Ascending aorta (tissue), 2 donors: ENCODE measurements at regions not wholly inside any gene's neighbourhood (a gene's known extent, or its start where the extent isn't known, plus 50 kb on each side); places are given as distances from the start of the nearest gene placed in this dataset.

Experiments used
- DNase-seq, 2 donors: peaks; one replicate each; pipeline ENCODE4 v3.0.0-alpha.2; 2019; ENCODE audit warnings: low spot score in 2 of 2
- H3K27ac ChIP-seq, 2 donors: fragments of 200-600 bp; sonication (generic); one replicate each; pipeline ENCODE4 v1.5.1; 2016 to 2017; ENCODE audit warnings: mild to moderate bottlenecking in 1 of 2
- H3K27me3 ChIP-seq: fragments of 200-600 bp; sonication (generic); one replicate; pipeline ENCODE4 v1.5.1; 2017
- H3K36me3 ChIP-seq, 2 donors: fragments of 200-600 bp; sonication (generic); one replicate each; pipeline ENCODE4 v1.5.1; 2016
- H3K4me1 ChIP-seq, 2 donors: fragments of 200-600 bp; sonication (generic); one replicate each; pipeline ENCODE4 v1.5.1; 2016 to 2017; ENCODE audit warnings: mild to moderate bottlenecking in 1 of 2
- H3K4me3 ChIP-seq, 2 donors: fragments of 200-600 bp; sonication (generic); one replicate each; pipeline ENCODE4 v1.5.1; 2016 to 2017; ENCODE audit warnings: mild to moderate bottlenecking in 1 of 2
- H3K9me3 ChIP-seq, 2 donors: fragments of 200-600 bp; sonication (generic); one replicate each; pipeline ENCODE4 v1.5.1; 2016
- intact Hi-C: fragments of 100-400 bp; cut with DNase I; formaldehyde crosslinking; loops from one replicate; pipeline ENCODE4 v1.15.1; 2023
- TF ChIP-seq, protein P1 (sequence below), 3 experiments: fragments of 200-600 bp in 2 of 3; fragments of 450-650 bp in 1 of 3; sonication (generic) in 2 of 3; IDR thresholded peaks; one replicate each; pipeline ENCODE4 v1.5.1; 2016 to 2019; ENCODE audit warnings: antibody characterized with exemption in 3 of 3, mild to moderate bottlenecking in 1 of 3, moderate library complexity in 1 of 3

DNA sequence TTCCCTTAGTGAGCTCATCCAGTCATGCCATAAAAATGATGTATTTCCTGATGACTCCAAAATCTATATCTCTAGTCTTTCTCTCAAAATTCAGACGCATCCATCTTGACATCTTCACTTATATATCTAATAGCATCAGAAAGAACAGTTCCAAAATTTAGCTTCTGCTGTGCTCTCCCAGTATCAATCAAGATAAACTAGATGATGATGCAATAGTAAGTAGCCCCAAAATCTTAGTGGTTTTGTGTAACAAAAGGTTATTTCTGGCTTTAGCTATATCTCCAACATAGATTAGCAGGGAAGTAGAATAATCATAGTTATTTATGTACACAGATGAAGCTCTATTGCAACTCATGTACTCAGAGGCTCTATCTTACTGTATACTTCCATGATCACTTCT is 382.5 kb upstream of the ADGRL3 start:
- Histone ChIP-seq H3K4me1 (no peaks in the 10 kb centered on the region), H3K4me3 (no peak overlapping the region), H3K27me3 (no peaks in the 10 kb centered on the region), H3K27ac (no peak overlapping the region), H3K36me3 (no peaks in the 10 kb centered on the region), H3K9me3 (no peaks in the 10 kb centered on the region)
- TF ChIP-seq, protein P1, sequence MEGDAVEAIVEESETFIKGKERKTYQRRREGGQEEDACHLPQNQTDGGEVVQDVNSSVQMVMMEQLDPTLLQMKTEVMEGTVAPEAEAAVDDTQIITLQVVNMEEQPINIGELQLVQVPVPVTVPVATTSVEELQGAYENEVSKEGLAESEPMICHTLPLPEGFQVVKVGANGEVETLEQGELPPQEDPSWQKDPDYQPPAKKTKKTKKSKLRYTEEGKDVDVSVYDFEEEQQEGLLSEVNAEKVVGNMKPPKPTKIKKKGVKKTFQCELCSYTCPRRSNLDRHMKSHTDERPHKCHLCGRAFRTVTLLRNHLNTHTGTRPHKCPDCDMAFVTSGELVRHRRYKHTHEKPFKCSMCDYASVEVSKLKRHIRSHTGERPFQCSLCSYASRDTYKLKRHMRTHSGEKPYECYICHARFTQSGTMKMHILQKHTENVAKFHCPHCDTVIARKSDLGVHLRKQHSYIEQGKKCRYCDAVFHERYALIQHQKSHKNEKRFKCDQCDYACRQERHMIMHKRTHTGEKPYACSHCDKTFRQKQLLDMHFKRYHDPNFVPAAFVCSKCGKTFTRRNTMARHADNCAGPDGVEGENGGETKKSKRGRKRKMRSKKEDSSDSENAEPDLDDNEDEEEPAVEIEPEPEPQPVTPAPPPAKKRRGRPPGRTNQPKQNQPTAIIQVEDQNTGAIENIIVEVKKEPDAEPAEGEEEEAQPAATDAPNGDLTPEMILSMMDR (IDR thresholded peaks at IDR 0.05) = no peak
- intact Hi-C loops = no loop called here
- no peak for DNase-seq

DNA sequence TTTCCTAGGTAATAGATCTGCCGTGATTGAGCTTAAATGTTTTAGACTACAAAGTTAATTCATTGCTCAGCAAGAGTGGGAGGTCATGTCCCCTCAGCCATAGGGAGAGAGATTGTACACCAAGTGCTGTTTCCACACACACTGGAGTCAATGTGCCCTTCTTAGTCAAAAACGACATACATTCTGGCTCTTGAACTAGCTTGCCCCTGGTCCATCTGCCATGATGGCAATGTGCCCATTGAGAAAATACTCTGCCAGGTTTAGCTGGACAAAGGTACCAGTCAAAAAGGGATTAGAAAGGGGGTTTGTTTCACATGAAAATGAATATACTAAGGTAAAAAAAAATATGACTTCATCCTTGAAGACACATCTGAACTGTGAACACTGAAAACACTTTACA is 377.1 kb upstream of the ADGRL3 start:
- no peaks in the 10 kb centered on the region for H3K4me1 ChIP-seq
- intact Hi-C loops = no loop called here
- H3K36me3 ChIP-seq = no peaks in the 10 kb centered on the region
- no peak overlapping the region for H3K27ac ChIP-seq
- TF ChIP-seq, protein P1 (IDR thresholded peaks at IDR 0.05) = no peak
- no peak for DNase-seq
- H3K4me3 ChIP-seq = no peak overlapping the region
- H3K27me3 ChIP-seq = no peaks in the 10 kb centered on the region
- no peaks in the 10 kb centered on the region for H3K9me3 ChIP-seq

DNA sequence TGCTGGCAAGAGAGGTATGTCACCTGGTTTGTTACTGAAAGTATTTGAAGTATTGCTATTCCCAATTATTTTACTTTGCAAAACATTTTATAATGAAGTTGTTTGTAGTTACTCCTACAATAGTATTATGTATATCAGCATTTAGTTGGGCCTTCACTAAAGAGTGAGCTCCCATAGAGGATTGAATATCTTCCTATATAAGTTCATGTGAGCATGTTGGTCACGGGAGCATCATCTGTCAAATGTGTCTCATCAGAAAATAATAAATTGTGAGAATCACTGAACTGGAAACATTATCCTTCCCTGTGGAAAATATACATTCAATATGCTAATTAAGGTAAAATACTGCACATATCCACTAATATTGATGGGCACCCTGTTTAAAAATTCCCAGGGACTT is 360.1 kb upstream of the ADGRL3 start:
- intact Hi-C loops = no loop called here

DNA sequence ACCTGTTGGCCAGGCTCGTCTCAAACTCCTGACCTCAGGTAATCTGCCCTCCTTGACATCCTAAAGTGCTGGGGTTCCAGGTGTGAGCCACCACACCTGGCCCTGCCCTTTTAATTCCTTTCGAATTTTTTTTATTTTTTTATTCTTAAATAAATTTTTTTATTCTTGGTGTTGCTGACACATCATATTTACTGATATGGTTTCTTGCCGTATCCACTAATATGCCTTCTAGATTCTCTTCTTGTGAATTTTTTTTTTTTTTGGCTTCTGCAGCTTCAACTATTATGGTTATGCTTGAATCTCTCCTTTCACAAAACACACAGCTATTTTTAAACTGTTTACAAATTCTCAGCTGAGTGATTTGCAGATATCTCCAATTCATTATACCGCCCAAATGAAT is 353.4 kb upstream of the ADGRL3 start:
- intact Hi-C loops = no loop called here
- no peaks in the 10 kb centered on the region for H3K27me3 ChIP-seq
- H3K9me3 ChIP-seq = no peaks in the 10 kb centered on the region
- no peak for DNase-seq
- no peaks in the 10 kb centered on the region for H3K4me1 ChIP-seq
- TF ChIP-seq, protein P1 (IDR thresholded peaks at IDR 0.05) = no peak
- H3K4me3 ChIP-seq = no peak overlapping the region
- H3K36me3 ChIP-seq = no peaks in the 10 kb centered on the region
- H3K27ac ChIP-seq = no peak overlapping the region

More for the DNA sequence above, 360.1 kb upstream of the ADGRL3 start:
- H3K4me3 ChIP-seq = no peak overlapping the region
- no peaks in the 10 kb centered on the region for H3K4me1 ChIP-seq
- H3K9me3 ChIP-seq = no peaks in the 10 kb centered on the region
- no peak overlapping the region for H3K27ac ChIP-seq
- no peak for DNase-seq
- H3K36me3 ChIP-seq = no peaks in the 10 kb centered on the region
- H3K27me3 ChIP-seq = no peaks in the 10 kb centered on the region
- TF ChIP-seq, protein P1 (IDR thresholded peaks at IDR 0.05) = no peak

DNA sequence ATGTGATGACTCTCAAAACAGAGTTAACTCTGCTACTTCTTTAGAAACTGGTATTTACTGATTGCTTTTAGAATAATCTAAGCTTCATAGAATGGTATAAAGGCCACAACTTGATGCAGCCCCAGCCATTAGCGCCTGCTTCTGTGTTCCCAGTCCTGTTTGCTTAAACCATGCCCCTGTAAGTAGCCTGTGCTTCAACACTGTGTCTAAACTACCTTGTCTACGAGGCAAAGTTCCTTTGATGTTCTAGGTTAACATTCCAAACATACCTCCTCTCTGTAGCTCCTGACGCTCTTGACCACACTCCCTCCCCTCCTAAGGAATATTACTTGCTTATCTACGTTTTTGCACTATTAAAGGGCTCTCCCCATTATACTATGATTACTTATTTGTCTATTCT is 352.5 kb upstream of the ADGRL3 start:
- TF ChIP-seq, protein P1 (IDR thresholded peaks at IDR 0.05) = no peak
- peaks cover 0 to 3% of the 10 kb centered on the region in 2 donors for H3K9me3 ChIP-seq
- intact Hi-C loops = no loop called here
- H3K4me3 ChIP-seq = no peak overlapping the region
- H3K4me1 ChIP-seq = no peaks in the 10 kb centered on the region
- no peak for DNase-seq
- no peak overlapping the region for H3K27ac ChIP-seq
- H3K27me3 ChIP-seq = no peaks in the 10 kb centered on the region
- H3K36me3 ChIP-seq = no peaks in the 10 kb centered on the region

DNA sequence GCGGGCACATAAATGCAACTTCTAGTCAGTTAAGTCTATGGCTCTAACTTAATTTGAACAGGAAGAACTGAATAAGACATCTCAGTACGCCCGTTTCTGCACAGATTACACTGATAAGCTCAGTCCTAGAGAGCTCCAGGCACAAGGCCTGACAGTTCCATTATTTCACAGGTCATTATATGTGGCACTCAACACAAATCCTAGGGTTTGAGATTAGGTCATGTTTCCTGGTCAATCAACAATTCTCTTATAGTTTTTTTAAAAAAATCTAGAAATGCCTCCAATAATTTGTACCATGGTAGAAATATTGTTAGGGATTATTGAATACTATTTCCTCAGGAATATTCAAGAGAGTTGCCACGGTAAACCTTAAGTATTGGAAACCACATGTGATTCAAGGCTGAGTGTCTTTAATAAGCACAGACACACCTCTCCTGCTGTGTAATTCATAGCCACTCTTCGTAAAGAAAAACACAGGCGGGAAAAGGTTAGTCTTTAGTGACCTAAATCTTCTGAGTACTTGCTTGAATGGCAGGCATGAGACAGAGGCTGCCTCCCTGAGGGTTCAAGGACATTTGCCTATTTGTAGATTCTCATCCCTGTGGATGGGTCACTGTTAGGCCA is 342.9 kb upstream of the ADGRL3 start:
- intact Hi-C loops = no loop called here
- peaks cover 0 to under 1% of the 10 kb centered on the region in 2 donors for H3K9me3 ChIP-seq
- H3K27me3 ChIP-seq = no peaks in the 10 kb centered on the region
- TF ChIP-seq, protein P1 (IDR thresholded peaks at IDR 0.05) = no peak
- H3K36me3 ChIP-seq = no peaks in the 10 kb centered on the region
- no peak overlapping the region for H3K4me3 ChIP-seq
- no peak for DNase-seq
- H3K27ac ChIP-seq = no peak overlapping the region
- H3K4me1 ChIP-seq = no peaks in the 10 kb centered on the region
